ENCODE measurements at regions not wholly inside any gene's neighbourhood (a gene's known extent, or its start where the extent isn't known, plus 50 kb on each side); places are given as distances from the start of the nearest gene placed in this dataset.

GRCh38 chr5:74300808-74301389 is 339.6 kb downstream of the ENC1 start:
- no peak for TF ChIP-seq CTCF (IDR thresholded peaks at IDR 0.05; ENCODE audit: unreplicated experiment)
- Mint-ChIP-seq H3K27me3 (ENCODE audit: unreplicated experiment) (no peaks in the 10 kb centered on the region), H3K27ac (ENCODE audit: unreplicated experiment) (no peak overlapping the region), H3K4me3 (ENCODE audit: low read depth, unreplicated experiment) (no peak overlapping the region), H3K9me3 (ENCODE audit: low read depth, unreplicated experiment) (no peaks in the 10 kb centered on the region), H3K4me1 (ENCODE audit: low read depth, unreplicated experiment) (no peaks in the 10 kb centered on the region), H3K36me3 (ENCODE audit: insufficient read depth, unreplicated experiment) (no peaks in the 10 kb centered on the region)
- CTCF ChIA-PET, result interaction anchor here (1.0 kb wide), 1 partner anchor 9 kb away, joined by 4 read pairs; no protein-coding TSS in a partner anchor
- DNase-seq, result no peak
- no TSS peak for BruUV-seq (replicated peaks)
- intact Hi-C loops (cut with micrococcal nuclease; ENCODE audit: unreplicated experiment), result no loop called here

GRCh38 chr5:74299833-74300232 is 340.7 kb downstream of the ENC1 start:
- CTCF ChIA-PET, result no interaction called here
- no peak for TF ChIP-seq CTCF (IDR thresholded peaks at IDR 0.05; ENCODE audit: unreplicated experiment)
- H3K36me3 Mint-ChIP-seq (ENCODE audit: insufficient read depth, unreplicated experiment), result no peaks in the 10 kb centered on the region
- H3K27ac Mint-ChIP-seq (ENCODE audit: unreplicated experiment), result no peak overlapping the region
- intact Hi-C loops (cut with micrococcal nuclease; ENCODE audit: unreplicated experiment), result no loop called here
- no peak for DNase-seq
- H3K4me1 Mint-ChIP-seq (ENCODE audit: low read depth, unreplicated experiment), result no peaks in the 10 kb centered on the region
- BruUV-seq (replicated peaks), result no TSS peak
- no peak overlapping the region for H3K4me3 Mint-ChIP-seq (ENCODE audit: low read depth, unreplicated experiment)
- no peaks in the 10 kb centered on the region for H3K27me3 Mint-ChIP-seq (ENCODE audit: unreplicated experiment)
- no peaks in the 10 kb centered on the region for H3K9me3 Mint-ChIP-seq (ENCODE audit: low read depth, unreplicated experiment)

GRCh38 chr5:74296685-74297408 is 343.7 kb downstream of the ENC1 start:
- intact Hi-C loops (cut with micrococcal nuclease; ENCODE audit: unreplicated experiment), result no loop called here
- CTCF ChIA-PET, result no interaction called here
- H3K36me3 Mint-ChIP-seq (ENCODE audit: insufficient read depth, unreplicated experiment), result no peaks in the 10 kb centered on the region
- no peak for TF ChIP-seq CTCF (IDR thresholded peaks at IDR 0.05; ENCODE audit: unreplicated experiment)
- no peak for DNase-seq
- H3K27ac Mint-ChIP-seq (ENCODE audit: unreplicated experiment), result no peak overlapping the region
- H3K27me3 Mint-ChIP-seq (ENCODE audit: unreplicated experiment), result no peaks in the 10 kb centered on the region
- H3K4me1 Mint-ChIP-seq (ENCODE audit: low read depth, unreplicated experiment), result no peaks in the 10 kb centered on the region
- H3K4me3 Mint-ChIP-seq (ENCODE audit: low read depth, unreplicated experiment), result no peak overlapping the region
- H3K9me3 Mint-ChIP-seq (ENCODE audit: low read depth, unreplicated experiment), result no peaks in the 10 kb centered on the region
- no TSS peak for BruUV-seq (replicated peaks)

DNA sequence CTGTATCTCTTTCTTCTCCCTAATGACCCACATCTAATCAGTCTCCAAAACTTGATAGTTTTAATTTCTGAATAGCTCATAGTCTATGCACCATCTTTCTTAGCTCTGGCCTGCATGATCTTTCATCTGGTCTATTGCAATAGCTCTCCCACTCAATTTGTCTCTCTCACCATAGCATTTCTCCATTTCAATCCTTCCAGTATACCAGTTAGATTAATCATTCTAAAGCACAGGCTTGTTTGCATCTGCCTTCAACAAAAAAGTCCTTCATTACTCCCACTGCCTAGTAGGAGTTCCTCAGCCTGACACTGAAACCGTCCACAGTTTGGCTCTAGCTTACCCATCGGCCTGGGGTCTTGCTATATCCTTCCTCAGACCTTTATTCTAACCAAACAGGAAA is 344.9 kb downstream of the ENC1 start:
- BruUV-seq (replicated peaks), result no TSS peak
- no peak overlapping the region for H3K27ac Mint-ChIP-seq (ENCODE audit: unreplicated experiment)
- CTCF ChIA-PET, result no interaction called here
- intact Hi-C loops (cut with micrococcal nuclease; ENCODE audit: unreplicated experiment), result no loop called here
- H3K4me3 Mint-ChIP-seq (ENCODE audit: low read depth, unreplicated experiment), result no peak overlapping the region
- no peaks in the 10 kb centered on the region for H3K9me3 Mint-ChIP-seq (ENCODE audit: low read depth, unreplicated experiment)
- H3K27me3 Mint-ChIP-seq (ENCODE audit: unreplicated experiment), result no peaks in the 10 kb centered on the region
- H3K36me3 Mint-ChIP-seq (ENCODE audit: insufficient read depth, unreplicated experiment), result no peaks in the 10 kb centered on the region
- no peaks in the 10 kb centered on the region for H3K4me1 Mint-ChIP-seq (ENCODE audit: low read depth, unreplicated experiment)
- no peak for TF ChIP-seq CTCF (IDR thresholded peaks at IDR 0.05; ENCODE audit: unreplicated experiment)
- no peak for DNase-seq

Data from Calu3 (cell line).